Adrenal gland (tissue), 5 donors: ENCODE measurements at regions not wholly inside any gene's neighbourhood (a gene's known extent, or its start where the extent isn't known, plus 50 kb on each side); places are given as distances from the start of the nearest gene placed in this dataset.

Experiments used
- POLR2A ChIP-seq, 2 donors: fragments of 450-650 bp; IDR thresholded peaks; one replicate each; pipeline ENCODE4 v1.6.1; 2017; ENCODE audit warnings: antibody characterized with exemption in 2 of 2, mild to moderate bottlenecking in 2 of 2, moderate library complexity in 1 of 2
- TF ChIP-seq, protein P1 (sequence below), 6 experiments: fragments of 450-650 bp in 4 of 6; fragments of 200-600 bp in 2 of 6; sonication (generic) in 1 of 6; IDR thresholded peaks; 1 replicate in 5 of 6; 2 replicates in 1 of 6; pipeline versions ENCODE4 v1.5.1 to v1.8.0; 2016 to 2021; ENCODE audit warnings: antibody characterized with exemption in 6 of 6, mild to moderate bottlenecking in 2 of 6, moderate library complexity in 1 of 6
- donor health status: DM: no; HTN: no; CAD: no.

DNA sequence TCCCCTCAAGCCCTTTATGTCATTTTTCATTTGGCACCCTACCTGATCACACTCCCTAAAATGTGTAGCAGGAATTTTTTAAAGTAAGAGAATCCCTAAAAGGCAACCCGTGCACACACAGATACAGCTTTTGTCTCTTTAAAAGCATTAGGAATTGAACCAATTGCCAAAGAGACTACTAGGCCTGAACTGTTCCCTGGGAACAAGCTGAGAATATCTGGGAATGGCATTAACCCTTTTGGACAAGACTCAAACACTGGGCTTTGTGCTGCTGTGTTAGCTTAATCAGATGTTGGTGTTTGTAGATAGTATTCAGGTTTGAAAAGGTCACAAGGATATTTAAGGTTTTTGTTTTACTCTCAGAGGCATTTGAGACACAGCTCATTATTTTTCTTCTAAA, 414.4 kb upstream of the PDZRN3 start:
- TF ChIP-seq, protein P1, sequence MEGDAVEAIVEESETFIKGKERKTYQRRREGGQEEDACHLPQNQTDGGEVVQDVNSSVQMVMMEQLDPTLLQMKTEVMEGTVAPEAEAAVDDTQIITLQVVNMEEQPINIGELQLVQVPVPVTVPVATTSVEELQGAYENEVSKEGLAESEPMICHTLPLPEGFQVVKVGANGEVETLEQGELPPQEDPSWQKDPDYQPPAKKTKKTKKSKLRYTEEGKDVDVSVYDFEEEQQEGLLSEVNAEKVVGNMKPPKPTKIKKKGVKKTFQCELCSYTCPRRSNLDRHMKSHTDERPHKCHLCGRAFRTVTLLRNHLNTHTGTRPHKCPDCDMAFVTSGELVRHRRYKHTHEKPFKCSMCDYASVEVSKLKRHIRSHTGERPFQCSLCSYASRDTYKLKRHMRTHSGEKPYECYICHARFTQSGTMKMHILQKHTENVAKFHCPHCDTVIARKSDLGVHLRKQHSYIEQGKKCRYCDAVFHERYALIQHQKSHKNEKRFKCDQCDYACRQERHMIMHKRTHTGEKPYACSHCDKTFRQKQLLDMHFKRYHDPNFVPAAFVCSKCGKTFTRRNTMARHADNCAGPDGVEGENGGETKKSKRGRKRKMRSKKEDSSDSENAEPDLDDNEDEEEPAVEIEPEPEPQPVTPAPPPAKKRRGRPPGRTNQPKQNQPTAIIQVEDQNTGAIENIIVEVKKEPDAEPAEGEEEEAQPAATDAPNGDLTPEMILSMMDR (IDR thresholded peaks at IDR 0.05), result no peak
- no peak for TF ChIP-seq POLR2A (IDR thresholded peaks at IDR 0.05)
